ENCODE measurements at regions not wholly inside any gene's neighbourhood (a gene's known extent, or its start where the extent isn't known, plus 50 kb on each side); places are given as distances from the start of the nearest gene placed in this dataset.

DNA sequence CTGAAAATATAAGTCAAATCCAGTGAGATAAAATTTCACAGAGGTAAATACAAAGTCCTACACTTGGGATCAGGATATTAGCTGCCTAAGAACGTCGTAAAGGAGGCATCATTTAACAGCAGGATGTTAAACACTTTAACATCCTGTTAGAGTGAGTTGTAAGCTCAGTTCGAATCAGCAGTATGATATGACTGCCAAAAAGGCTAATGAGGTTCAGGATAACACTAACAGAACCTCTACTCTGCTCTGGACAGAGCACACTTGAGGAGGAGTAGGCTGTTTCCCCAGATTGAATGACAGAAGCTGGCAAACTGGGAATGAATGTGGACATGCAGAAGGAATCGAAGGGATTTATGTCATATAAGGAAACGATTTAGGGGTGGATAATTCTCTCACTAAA is 227.1 kb upstream of the CD96 start:
- H3K27me3 Mint-ChIP-seq (ENCODE audit: unreplicated experiment): no peaks in the 10 kb centered on the region
- no peak overlapping the region for H3K4me3 Mint-ChIP-seq (ENCODE audit: unreplicated experiment)
- no peaks in the 10 kb centered on the region for H3K36me3 Mint-ChIP-seq (ENCODE audit: unreplicated experiment)
- no peak overlapping the region for H3K27ac Mint-ChIP-seq (ENCODE audit: unreplicated experiment)
- no peak for TF ChIP-seq CTCF (IDR thresholded peaks at IDR 0.05)
- H3K9me3 Mint-ChIP-seq (ENCODE audit: unreplicated experiment): no peaks in the 10 kb centered on the region
- H3K4me1 Mint-ChIP-seq (ENCODE audit: unreplicated experiment): peaks cover 2% of the 10 kb centered on the region
- DNase-seq (ENCODE audit: extremely low spot score, unreplicated experiment): no peak

- Mint-ChIP-seq H3K36me3 (ENCODE audit: unreplicated experiment) (no peaks in the 10 kb centered on the region), H3K4me1 (ENCODE audit: unreplicated experiment) (peaks cover 4% of the 10 kb centered on the region), H3K9me3 (ENCODE audit: unreplicated experiment) (no peaks in the 10 kb centered on the region), H3K27me3 (ENCODE audit: unreplicated experiment) (no peaks in the 10 kb centered on the region), H3K27ac (ENCODE audit: unreplicated experiment) (no peak overlapping the region), H3K4me3 (ENCODE audit: unreplicated experiment) (no peak overlapping the region)
- no peak for DNase-seq (ENCODE audit: extremely low spot score, unreplicated experiment)
- TF ChIP-seq CTCF (IDR thresholded peaks at IDR 0.05): no peak
These were observed 225.9 kb upstream of the CD96 start for GRCh38 chr3:111315930-111316587.

GRCh38 chr3:111318289-111318688 is 223.7 kb upstream of the CD96 start:
- Mint-ChIP-seq H3K4me3 (ENCODE audit: unreplicated experiment) (no peak overlapping the region), H3K9me3 (ENCODE audit: unreplicated experiment) (no peaks in the 10 kb centered on the region), H3K27ac (ENCODE audit: unreplicated experiment) (no peak overlapping the region), H3K36me3 (ENCODE audit: unreplicated experiment) (no peaks in the 10 kb centered on the region), H3K4me1 (ENCODE audit: unreplicated experiment) (peaks cover 12% of the 10 kb centered on the region), H3K27me3 (ENCODE audit: unreplicated experiment) (no peaks in the 10 kb centered on the region)
- no peak for TF ChIP-seq CTCF (IDR thresholded peaks at IDR 0.05)
- no peak for DNase-seq (ENCODE audit: extremely low spot score, unreplicated experiment)

DNA sequence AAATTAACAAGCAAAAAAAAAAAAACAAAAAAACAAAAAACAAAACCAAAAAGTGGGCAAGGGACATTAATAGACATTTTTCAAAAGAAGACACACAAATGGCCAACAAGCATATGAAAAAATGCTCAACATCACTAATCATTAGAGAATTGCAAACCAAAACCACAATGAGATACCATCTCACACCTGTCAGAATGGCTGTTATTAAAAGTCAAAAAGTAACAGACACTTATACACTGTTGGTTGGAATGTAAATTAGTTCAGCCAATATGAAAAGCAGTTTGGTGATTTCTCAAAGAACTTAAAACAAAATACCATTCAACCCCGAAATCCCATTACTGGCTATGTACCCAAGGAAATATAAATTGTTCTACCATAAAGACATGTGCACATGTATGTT is 222.4 kb upstream of the CD96 start:
- peaks cover 21% of the 10 kb centered on the region for H3K4me1 Mint-ChIP-seq (ENCODE audit: unreplicated experiment)
- no peak for DNase-seq (ENCODE audit: extremely low spot score, unreplicated experiment)
- H3K27ac Mint-ChIP-seq (ENCODE audit: unreplicated experiment): no peak overlapping the region
- no peaks in the 10 kb centered on the region for H3K9me3 Mint-ChIP-seq (ENCODE audit: unreplicated experiment)
- no peaks in the 10 kb centered on the region for H3K36me3 Mint-ChIP-seq (ENCODE audit: unreplicated experiment)
- H3K27me3 Mint-ChIP-seq (ENCODE audit: unreplicated experiment): no peaks in the 10 kb centered on the region
- H3K4me3 Mint-ChIP-seq (ENCODE audit: unreplicated experiment): no peak overlapping the region
- no peak for TF ChIP-seq CTCF (IDR thresholded peaks at IDR 0.05)

DNA sequence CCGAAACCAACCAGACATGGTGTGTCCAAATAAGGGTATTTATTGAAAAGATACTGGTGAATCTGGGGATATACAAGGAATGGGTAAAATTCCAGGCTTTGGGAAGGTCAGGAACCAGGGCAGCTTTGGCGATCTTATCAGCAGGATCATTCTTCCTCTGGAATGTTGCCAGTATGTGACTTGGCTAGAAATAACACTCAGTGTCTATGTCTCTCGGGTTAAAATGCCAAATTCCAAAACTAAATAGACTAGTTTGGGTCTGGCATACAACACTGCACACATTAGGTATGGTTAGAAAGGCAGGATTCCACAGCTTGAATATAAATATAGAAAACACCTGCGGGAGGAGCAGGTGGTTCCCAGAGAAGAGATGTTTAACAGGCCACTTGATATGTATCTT is 220.2 kb upstream of the CD96 start:
- no peak overlapping the region for H3K27ac Mint-ChIP-seq (ENCODE audit: unreplicated experiment)
- peaks cover 30% of the 10 kb centered on the region for H3K4me1 Mint-ChIP-seq (ENCODE audit: unreplicated experiment)
- H3K9me3 Mint-ChIP-seq (ENCODE audit: unreplicated experiment): peaks cover 6% of the 10 kb centered on the region
- H3K27me3 Mint-ChIP-seq (ENCODE audit: unreplicated experiment): no peaks in the 10 kb centered on the region
- H3K36me3 Mint-ChIP-seq (ENCODE audit: unreplicated experiment): no peaks in the 10 kb centered on the region
- no peak for DNase-seq (ENCODE audit: extremely low spot score, unreplicated experiment)
- H3K4me3 Mint-ChIP-seq (ENCODE audit: unreplicated experiment): no peak overlapping the region
- TF ChIP-seq CTCF (IDR thresholded peaks at IDR 0.05): no peak
